Fibroblast of upper back skin (primary cell): ENCODE measurements at regions not wholly inside any gene's neighbourhood (a gene's known extent, or its start where the extent isn't known, plus 50 kb on each side); places are given as distances from the start of the nearest gene placed in this dataset.

Experiments
- DNase-seq: peaks from one replicate; pipeline ENCODE4 v3.0.0-alpha.2; 2013

DNA sequence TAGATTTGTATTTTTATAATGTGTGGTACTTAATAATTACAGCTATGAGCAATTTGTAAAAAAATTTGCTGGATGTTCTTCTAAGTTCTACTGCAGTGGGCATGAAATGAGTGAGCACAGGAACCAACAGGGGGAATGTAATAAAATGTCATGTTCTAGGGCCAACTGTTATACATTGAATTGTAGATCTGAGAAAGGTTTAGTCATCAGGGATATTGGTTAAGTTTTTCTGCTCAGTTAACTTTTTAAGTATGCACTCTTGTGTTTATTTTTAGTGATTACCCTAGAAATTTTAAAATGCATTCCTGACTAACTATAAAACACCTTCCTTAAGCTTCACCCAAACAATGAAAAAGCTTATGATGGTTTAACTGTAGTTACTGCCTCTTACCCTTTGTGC lies 101.8 kb downstream of the CAND1 start:
- DNase-seq = no peak

DNA sequence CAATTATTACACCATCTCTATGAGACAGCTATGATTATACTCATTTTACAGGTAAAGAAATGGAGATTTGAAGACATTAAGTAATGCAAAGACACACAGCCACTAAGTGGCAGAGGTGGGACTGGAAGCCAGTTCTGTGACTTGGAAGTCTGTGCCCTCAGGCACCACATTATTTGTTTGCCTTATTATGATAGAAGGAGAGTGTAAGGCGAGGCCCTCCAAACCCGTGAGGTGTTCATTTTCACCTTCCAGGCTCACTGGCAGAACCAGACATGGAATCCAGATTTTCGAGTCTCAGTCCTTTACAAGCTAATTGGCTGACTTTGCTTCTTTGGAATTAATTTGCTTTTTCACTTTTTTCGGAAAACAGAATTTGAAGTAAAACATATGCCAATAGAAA lies 107.9 kb downstream of the CAND1 start:
- DNase-seq = no peak

DNA sequence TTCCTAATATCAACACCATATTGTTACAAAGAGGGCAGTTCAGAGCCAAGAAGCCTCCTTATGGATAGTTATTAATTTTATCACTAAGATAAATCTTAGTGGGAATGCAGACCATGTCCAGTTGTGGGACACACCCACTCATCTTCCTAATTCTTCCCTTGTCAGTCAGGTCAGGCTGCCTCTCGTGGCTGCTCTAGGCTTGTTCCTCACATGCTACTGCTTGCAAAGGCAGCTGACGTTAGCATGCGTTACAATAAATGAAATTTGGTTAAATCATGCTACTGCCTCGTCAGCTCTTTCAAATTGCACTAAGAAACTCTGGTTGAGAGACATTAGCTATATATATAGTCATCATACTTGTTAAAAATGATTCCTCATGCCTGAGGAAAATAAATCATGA lies 108.4 kb downstream of the CAND1 start:
- no peak for DNase-seq

DNA sequence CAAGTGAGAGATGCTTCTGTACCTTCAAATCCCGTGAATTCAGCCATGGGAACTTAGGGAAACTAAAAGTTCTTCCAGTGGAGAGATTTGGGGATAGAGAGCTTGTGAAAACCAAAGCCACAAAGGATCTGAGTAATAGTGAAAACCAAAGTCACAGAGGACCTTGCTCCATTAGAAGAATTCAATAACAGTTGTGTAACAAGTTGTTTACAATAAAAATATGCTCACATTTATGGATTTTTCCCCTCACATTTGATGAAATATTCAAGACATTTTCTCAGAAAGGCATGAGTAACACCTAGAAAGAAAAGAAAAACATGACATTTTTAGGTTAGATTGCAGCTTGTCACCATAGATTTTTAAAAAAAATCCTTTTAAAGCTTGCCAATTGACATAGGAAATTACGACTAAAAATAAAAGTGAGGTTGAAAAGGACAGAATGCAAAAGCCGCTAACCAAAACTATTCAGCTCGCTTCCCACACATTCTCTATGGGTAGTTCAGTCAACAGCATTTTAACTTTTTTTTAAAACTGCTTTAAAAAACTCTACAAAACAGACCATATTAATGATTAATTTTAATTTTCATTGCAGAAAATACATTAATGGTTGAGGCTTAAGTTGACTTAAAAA lies 113.2 kb downstream of the CAND1 start:
- DNase-seq = peak; percentile 22

DNA sequence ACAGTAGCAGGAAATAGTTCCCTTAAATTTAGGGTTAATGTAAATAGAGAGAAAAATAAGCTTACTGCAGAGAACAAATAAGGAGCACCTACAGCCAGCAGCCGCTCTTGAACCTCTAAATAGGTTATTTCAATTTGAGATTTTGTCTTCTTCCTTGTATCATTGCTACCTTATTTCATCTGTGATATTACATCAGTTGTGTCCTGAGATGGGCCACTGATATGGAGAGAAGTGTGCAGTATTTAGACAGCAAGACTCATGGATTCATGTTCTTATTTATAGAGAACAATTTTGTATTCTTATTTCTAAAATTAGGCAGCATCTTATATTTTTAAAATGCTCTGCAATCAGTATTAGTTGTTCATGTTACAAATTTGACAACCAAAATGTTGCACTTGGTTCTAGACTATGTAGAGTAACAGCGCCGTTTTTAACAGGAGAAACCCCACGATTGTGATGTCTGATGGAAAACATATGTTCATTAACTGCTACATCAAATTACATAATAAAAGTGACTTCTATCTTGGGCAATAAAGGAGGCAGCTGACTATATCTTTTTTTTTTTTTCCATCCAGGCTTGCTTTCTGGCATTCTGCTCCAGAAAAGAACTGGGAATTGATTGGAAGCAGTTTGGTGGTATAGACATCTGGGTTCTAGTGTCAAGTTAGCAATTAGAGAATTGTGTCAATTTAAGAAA lies 117.9 kb downstream of the CAND1 start:
- no peak for DNase-seq

DNA sequence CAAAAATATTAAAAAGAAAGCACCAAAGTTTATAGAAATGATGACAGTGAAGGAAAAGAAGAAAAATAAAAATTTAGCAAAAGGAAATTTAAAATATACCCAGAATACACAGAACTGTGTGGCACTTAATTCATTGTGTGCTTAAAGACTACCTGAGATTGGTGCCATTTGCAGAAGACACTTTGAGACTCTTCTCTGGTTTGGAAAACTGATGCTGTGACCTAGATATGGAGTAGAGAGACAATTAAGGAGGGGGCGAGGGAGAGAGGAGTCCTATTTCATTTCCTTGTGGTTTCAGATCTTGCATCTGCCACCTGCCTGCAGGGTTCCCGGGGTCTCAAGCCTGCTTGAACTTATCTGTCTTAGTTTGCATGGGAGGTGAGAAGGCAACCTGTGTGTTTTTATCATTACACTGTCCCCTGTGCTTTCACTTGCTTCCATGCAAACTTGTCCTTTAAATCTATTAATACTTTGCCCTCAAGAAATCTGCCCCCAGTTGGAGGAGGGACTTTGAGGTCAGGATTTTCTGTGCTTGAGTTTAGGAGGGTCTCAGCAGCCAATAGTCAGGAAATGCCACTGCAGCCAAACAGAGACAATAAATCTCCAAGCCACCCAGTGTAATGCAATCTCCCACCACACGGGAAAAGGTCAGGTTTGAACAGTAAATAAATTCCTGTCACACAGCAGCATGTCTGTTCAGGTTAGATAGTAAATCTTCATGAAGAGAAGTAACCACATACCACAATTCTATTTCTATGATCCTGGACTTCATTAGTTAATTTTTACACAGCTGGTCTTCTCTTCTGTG lies 119.4 kb downstream of the CAND1 start:
- no peak for DNase-seq

DNA sequence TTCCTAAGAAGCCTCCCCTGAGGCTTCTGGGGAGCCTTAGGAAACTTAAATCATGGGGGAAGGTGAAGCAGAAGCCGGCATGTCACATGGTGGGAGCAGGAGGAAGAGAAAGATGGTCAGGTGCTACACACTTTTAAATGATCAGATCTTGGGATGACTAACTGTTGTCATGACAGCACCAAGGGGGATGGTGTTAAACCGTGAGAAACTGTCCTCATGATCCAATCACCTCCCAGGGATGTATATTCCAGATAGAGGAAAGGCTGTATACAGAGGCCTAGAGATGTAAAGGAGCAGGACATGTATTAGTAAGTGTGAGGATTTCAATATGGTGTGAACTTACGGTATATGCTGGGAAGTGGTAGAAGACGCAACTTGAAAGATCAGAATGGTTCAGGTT lies 121.1 kb downstream of the CAND1 start:
- DNase-seq = no peak

DNA sequence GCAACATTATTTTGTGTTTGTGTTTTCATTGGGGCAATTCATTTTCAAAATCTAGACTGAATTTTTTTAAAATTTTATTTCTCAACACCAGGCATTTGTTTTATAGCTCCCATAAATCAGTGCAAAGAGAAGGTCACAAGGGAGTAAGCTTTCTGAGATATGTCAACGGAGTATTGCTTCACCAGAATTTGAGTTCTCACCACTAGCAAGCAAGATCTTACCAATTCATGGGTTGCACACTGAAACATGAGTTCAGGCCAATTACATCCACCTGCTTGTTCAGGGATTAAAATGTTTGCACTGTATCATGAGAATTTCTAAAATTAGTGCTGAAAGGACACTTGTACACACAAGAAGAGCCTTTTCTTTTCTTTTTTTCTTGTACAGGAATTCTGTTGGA lies 121.9 kb downstream of the CAND1 start:
- DNase-seq = no peak

DNA sequence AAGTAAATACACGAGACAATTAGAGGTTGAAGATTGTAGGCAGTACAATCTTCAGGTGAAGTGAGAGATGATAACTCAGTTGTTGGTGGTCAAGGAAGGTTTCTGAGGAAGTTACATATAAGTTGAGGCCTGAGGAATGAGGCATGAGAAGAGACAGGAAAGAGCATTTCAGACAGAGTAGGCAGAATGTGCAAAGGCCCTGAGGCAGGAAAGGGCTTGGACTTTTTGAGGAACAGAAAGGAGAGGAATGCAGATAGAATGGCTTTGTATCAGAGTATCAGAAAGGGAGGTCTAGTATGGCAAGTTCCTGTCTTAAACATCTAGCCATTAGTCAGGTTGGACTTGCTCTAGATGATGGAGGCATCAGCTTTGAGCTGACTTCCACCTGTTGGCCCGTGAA lies 122.5 kb downstream of the CAND1 start:
- no peak for DNase-seq

DNA sequence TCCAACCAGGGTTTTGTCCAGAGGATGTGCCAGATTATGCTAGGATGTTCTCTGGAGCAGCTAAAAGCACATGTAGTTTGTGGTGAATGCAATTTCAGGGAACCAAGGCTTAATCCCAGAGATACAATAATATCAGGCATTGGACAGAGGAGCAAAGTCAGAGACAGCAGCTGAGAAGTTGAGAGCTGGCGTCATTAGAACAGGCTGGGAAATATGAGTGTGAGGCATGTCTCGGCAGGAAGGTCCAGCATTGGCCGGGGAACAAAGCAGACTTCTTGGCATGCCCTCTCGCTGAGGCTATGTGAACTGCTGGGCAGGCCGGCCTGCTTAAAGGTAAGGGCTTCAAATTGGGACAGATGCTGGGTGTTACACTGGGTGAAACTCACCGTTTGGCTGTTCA lies 125.4 kb downstream of the CAND1 start:
- DNase-seq = peak; percentile 53

DNA sequence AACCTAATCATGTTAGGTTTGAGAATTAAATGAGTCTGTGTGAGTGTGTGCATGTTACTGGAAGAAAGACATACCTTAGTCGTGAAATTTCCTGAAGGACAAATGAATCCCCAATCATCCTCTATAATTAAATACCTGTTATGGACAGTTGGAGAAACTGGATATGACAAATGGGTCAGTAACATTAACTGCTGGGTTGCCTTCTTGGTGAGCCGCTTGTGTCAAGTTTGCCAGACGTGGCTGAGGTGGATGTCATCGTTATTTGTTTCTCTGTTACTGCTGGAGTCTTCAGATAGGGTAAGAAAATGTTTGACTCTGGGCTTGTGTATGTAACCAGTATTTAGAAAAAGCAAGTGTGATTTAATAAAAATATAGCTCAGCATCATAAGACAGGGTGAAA lies 131.6 kb downstream of the CAND1 start:
- DNase-seq = no peak

DNA sequence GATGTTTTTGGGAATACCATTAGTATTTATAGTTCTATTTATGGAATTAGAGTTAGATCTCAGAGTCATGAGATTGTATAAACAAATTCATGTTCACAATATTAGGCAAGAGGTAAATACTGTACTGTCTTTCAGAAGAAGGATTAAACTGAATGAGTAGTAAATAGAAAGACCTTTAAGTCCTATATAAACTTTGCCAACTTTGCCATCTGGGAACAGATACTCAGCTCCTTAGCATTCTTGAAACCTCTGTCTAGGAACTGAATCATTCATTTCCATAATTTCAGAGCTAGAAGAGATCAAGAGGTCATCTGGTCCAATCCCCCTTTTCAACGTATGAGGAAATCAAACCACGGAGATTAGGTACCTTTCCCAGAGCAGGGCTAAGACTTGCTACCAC lies 141.1 kb downstream of the CAND1 start:
- DNase-seq = no peak

DNA sequence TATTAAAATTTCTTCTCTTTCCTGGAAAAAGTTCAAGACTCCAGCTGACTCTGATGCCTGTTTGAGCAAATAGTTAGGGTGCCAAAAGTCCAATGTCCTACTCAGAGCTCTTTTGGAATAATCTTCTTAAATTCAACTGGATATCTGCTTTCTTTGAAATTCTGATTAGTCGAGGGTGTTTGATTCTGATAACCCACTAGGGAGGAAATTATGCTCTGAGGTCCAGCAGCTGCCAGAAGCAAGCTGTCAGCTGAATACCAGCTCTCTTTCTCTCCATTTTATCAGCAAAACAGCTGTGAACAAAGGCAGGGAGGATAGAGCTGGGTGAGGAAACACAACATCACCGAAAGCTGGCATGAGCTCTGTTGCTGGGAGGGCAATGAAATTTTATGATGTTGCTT lies 141.5 kb downstream of the CAND1 start:
- no peak for DNase-seq

DNA sequence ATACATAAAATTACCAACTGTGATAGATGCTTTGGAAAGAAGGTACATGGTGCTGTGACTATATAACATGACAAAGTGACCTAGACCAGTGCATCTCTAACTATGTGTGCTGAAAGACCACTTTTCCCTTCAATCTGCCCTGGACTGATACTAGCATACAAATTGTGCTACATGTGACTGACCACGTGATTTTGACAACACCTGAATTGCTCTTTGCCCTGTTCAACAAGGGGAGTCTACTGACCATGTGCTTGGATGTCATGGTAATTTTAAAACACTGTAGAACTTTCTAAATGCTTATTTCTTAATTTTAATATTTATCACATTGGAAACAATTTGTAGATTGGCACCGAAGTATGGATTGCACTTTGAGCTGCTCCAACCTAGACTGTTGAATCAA lies 142.4 kb downstream of the CAND1 start:
- no peak for DNase-seq

DNA sequence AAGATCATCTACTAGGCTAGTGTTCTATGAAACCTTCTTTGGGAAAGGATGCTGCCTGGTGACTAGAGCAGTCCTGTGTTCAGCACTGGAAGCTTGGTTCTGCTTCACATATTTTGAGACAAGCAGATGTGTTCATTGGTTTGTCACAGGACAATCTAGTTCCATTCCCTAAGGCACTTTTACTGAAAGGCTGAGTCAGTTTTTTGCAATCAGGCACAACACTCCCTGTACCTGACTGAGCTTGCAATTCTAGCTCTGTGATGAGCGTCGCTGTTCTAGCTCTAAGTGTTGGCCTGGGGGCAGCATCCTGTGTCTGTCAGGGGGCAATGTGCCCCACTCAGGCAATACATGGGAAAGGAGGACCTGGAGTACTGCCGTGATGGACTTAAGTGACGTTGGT lies 144.4 kb downstream of the CAND1 start:
- no peak for DNase-seq

DNA sequence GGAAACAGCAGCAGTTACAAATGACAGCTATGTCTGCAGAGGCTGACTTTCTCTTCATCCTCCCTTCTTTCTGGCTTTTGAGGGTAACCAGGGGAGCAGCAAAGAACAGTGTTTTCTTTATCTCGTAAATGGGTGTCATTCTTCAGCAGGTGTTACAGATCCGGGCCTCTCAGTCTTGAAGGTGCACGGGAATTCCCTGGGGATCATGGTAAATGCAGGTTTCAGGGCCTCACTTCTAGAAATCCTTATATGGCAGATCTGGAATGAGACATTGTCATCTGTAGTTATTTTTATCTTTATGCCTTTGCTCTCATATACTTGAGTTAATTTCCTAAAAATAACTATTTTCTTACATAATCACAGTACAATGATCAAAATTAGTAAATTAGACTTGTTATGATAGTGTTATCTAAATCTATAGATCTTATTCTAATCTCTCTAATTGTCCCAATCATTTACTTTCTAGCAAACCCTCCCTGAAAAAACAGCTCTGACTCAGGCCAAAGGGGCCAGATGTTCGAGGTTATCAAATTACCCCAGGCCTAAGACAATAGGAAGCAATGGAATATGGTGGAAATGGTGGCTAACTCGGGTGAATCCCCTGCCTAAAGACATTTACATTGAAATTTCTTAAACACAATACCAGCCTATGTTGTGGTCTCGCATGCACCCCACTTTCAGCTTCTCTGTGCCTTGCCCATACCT lies 145.0 kb downstream of the CAND1 start:
- no peak for DNase-seq

DNA sequence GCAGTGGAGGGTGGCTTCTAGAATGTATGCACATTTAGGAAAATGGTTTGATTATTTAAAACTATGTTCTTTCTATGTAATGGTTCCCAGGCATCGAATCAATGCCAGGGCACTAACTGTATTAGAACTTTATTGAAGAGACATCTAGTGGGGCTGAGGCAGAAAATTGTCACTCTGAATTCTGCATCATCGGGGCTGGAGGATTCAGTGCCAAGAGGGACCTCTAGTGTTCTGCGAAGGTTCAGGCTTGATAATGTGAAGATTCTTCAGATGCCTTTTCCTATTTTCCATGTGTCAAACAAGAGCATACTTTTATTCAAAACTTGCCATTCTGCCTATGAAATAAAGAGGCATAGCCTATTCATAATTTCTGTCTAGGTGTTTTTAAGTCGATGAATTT lies 146.3 kb downstream of the CAND1 start:
- peak; percentile 64 for DNase-seq

DNA sequence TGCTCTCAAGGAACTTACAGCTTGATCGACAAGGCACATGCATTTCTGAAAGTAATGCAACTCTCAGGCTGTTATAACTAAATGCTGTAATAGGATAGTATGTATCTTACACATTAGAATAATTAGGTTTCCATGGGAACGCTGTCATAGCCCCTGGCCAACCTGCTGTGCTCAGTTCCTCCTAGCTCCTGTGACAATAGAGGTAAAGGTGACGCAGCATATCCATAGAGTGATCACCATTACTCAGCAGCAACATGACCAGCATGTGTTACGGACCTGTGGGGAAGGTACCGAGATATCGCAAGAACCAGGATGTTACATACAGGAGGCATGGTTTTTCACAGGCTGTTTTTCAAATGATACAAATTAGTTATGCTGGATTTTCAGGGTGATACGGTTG lies 150.7 kb downstream of the CAND1 start:
- DNase-seq = no peak

DNA sequence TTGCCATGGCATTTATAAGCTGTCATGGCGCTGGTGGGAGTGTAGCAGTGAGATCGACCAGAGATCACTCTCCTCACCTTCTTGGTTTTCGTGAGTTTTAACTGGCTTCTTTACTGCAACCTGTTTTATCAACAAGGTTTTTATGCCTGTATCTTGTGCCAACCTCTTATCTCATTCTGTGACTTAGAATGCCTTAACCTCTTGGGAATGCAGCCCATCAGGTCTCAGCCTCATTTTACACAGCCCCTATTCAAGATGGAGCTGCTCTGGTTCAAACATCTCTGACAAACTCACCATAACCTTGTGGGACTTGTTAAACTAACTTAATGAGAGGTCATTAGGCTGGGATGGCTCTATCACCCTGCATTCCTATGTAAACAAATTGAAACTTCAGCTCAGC lies 151.3 kb downstream of the CAND1 start:
- no peak for DNase-seq

DNA sequence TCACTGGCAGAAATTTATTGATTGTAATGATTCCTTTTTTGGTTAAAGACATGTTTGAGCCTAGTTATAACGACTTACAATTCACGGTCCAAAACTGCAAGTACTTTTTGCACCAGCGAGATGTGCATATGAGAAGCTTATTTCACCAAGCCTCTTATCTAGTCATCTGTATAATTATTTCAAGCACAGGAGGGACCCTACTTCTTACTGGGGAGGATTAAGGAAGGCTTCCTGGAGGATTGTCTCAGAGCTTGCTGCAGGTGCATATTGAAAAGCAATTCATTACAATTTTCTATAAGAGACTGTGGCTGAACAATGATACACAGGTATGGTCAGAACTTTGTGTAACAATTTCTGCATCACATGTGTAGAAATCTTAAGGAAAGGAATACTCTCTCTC lies 152.9 kb downstream of the CAND1 start:
- DNase-seq = no peak

DNA sequence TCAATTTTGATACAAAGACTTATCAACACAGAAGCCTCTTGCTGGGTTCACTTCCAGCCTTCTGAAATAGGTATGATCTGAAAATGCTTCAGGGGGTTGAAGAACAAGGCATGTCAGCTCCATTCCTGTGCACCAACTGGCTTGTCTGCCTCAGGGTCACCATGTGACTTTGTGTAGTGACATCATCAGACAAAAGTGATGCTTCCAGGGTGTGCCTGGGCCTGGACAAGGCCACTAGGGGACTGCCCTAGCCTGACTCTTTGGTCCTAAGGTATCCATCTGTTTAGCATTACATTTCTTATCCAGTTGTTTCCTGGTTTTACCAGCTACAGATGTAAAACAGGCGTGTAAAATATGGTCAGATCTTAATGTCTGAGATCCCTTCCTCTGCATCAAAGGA lies 155.6 kb downstream of the CAND1 start:
- DNase-seq = no peak

DNA sequence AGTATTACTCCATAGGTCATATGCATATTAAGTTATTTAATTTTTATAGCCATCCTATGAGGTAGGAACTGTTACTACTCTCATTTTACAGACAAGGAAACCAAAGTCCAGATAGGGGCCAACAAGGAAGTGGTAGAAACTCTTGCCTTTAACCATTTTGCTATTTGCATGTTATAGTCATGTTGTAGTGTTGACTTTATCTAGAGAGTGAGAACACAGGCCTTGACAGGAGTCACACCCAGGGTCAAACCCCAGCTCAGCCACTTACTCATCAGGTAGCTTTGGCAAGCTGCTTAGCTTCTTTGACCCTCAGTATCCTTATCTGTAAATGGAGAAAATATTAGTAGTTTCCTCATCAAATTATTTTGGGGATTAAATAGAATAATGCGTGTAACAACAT lies 156.2 kb downstream of the CAND1 start:
- no peak for DNase-seq

DNA sequence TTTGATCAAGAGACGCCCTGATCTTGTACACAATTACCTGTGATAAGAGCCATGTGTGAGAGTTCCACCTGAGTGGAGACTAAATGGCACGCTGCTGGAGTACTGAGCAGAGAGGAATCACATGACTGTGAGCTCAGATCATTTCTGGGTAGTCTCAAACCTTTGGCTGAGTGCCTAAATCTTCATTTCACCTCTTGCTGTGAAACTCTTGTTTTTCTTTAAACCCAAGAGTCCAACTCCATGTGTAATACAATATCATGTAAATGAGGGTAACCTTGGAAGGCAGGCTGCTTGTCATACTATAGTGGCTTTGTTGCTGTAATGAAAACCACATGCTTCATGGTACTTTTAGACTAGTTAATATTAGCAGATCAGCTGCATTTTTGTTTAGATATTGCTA lies 156.9 kb downstream of the CAND1 start:
- DNase-seq = peak; percentile 94

DNA sequence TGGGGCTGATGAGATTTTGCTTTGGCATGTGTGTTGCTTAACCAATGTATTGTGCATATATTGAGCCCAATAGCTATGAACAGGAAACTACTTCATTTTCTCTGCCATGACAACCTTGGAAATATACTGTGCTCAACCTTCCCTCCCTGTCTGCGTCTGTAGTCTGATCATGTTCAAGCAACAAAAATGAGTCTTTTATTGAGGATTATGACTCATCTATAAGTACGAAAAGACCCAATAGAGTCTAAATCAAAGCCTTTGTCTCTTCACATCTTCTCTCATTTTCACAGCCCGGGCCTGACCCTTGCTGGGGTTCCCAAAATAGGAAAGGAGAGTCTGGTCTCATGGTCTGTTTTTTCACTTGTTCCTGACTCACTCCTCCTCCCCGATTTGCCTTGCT lies 158.2 kb downstream of the CAND1 start:
- DNase-seq = no peak
